GM18861 (cell line): ENCODE measurements at regions not wholly inside any gene's neighbourhood (a gene's known extent, or its start where the extent isn't known, plus 50 kb on each side); places are given as distances from the start of the nearest gene placed in this dataset.

ENCODE experiments used
- ATAC-seq: cut with Tn5 transposase; IDR thresholded peaks from one replicate; pipeline ENCODE4 v1.9.1; 2021; ENCODE audit not compliant: unreplicated experiment

DNA sequence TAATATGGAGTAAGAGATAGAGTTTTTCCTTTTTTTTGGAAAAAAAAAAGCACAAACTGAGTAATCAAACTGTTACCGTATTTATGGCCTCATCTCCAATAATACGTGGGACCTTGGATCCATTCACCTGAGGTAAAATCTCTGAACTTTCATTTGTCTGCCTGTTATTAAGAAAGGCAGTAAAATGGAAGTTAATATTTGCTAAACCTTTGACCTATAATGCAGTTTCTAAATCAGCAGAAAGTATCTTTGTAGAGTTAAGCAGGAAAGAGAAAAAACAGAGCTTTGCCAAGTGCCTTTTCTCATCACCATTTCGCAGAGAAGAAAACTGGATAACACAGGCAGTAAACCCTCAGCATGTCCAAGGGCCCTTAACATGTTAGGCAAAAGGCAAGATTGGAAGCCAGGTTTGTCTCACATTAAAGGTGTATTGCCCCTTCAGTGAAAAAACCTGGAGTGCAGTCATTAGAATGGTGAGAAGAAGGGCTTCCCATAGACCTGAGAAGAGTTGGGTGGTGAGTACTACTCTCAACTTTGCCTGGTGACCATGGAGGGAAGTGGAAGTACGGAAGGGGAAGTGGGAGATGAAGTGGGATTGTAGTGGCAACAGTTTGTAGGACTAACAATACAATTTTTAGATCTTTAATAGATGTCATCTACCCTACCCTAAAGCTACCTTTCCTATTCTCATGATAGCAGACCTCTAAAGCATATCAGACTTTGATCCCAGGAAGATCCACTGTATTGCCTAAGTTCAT, 65.4 kb upstream of the GRAMD2B start:
- ATAC-seq, result no peak

- peak; percentile 85 for ATAC-seq
These were observed 64.7 kb upstream of the GRAMD2B start for GRCh38 chr5:126358525-126358924.

- peak; percentile 28 for ATAC-seq
These were observed 63.3 kb upstream of the GRAMD2B start for GRCh38 chr5:126359884-126360283.

- ATAC-seq, result no peak
These were observed 62.7 kb upstream of the GRAMD2B start for GRCh38 chr5:126360467-126360866.

- ATAC-seq, result peak; percentile 28
These were observed 59.6 kb upstream of the GRAMD2B start for GRCh38 chr5:126363658-126364057.

GRCh38 chr5:126364206-126364902, 58.9 kb upstream of the GRAMD2B start:
- ATAC-seq, result no peak

DNA sequence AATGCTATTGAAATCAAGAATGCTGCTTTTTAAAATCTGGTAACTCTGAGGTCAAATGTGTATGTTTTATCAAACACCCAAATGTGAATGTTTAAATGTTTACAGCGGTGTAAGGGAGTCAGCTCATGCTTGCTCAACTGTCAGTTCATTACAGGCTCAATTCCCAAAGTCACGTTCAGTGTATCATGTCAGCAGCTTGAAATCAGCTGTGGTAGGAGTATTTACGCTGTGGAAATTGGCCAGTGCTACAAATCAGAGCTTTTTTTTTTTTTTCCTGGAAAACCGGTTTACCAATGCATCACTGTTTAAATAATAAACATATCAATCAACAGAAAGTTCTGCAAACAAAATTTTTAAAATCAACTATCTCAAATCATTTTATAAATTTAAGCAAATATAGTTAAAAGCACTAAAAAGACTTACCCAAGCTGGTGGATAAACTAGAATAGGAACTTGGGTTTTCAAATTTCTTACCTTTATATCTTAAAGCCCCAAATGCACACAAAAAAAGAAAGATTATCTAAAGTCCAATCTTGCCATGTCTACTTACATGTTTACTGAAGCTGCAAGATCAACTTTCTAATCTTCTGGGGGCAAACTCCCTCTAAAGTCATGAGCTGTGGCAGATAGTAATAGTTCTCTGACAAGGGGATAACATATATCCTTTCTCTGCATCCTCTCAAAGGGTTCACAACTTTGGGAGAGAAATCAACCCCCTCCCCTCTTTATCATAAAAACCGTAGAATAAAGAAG, 57.6 kb upstream of the GRAMD2B start:
- no peak for ATAC-seq

- ATAC-seq, result no peak
These were observed 57.0 kb upstream of the GRAMD2B start for GRCh38 chr5:126366199-126366560.

DNA sequence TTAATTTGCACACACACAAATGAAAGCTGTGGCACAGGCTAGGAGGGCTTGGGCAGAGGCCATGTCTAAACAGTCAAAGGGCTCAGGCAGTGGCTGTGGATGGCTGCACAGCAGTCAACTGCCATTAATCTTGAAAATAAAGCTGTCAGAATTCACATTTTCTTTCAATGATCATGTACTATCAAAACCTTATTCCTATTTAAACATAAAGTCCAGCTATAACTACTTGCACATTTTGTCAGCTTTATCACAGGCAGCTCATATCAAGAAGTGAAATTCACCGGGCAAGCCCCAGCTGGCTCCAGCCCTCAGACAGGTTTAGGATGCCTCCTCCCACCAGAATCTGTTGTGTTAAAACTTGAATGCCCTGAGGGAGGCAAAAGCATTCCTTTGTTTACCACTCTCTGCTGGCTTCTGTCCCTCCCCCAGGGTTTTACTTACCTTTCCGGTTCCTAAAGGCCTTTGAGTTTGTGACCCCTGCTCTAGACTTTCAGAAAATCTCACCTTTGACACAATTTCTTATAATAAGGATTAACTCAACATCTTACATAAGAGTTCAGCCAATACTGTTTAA, 54.9 kb upstream of the GRAMD2B start:
- no peak for ATAC-seq

GRCh38 chr5:126369083-126369482, 54.1 kb upstream of the GRAMD2B start:
- no peak for ATAC-seq

- no peak for ATAC-seq
These were observed 53.0 kb upstream of the GRAMD2B start for GRCh38 chr5:126369995-126370731.

DNA sequence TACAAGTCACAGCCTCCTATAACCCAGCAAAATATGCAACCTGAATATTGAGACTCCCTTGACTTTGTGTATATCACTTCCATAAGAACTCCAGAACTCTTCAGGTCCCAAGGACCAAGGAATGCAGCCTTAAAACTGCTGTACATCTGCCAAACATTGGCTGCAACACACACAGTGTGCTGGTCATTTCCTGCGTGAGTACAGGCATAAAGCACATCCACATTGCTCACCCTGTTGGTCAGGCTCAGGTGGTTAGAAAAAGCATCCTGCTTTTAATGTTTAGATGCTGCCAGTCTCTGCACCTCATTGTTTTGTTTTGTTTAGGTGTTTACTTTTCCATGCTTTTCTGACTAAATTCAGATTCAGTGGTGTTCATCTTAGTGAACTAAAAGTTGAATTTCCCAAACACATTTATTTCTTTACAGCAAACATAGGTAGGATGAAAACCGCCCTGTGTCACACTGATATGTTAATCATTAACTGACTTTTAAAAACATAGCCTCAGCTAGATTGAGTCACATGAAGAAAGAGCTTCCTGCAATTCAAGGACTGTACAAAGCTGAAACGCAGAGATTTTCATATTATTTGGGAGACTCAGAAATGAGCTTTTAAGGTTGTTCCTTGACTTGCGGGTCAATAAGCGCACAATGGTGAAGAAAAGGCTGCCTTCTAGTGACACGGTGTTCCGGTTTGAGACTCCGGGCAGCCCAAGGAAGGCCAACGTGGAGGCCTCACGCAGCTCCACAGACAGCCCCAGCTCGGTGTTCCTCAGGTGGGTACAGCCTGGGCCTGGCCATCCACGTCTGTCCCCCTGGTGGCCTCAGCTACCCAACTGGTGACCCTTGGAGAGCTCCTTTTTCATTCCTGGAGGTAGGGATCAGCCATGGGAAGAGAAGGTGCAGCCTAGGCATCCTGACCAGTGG, 52.2 kb upstream of the GRAMD2B start:
- peak; percentile 44 for ATAC-seq

DNA sequence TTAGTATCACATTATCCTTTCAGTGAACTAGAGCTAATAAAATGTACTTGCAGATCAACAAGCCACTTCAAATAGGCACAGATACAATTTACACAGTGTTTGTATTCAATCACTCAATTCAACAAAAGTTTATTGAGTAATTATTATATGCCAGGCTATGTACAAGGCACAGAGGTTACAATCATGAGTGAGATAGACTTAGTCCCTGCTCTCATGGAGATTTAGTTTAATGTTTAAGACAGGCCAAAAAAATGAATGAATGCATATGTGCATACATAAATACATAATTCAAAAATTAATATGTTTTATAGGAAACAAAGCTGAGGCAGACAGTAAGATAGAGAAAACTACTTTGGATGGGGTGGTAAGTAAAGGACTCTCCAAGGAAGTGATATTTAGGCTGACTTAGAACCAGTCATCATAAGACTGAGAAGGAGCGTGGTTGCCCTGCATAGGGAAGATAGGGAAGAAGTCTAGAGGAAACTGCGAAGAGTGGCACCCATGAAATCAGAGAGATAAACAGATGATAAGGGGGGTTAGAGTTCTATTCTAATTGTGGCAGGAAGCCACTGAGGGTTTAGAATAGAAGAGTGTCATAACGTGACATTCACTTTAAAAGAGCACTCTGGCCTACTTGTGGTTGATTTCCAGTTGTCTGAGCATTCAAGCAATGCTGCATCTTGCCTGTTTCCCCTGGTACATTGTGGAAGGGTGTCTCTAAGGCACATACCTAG, 49.7 kb upstream of the GRAMD2B start:
- ATAC-seq, result peak; percentile 54
